Mesendoderm (in vitro differentiated cells): ENCODE measurements at regions not wholly inside any gene's neighbourhood (a gene's known extent, or its start where the extent isn't known, plus 50 kb on each side); places are given as distances from the start of the nearest gene placed in this dataset.
A peak's percentile ranks its signal among the peaks of the same experiment; 100 is the strongest.
"Not testable (repeated sequence)": the region's sequence is repeated elsewhere in the genome, so short reads cannot be mapped to it uniquely, and the experiment has no call there.

Source experiments
- DNase-seq: peaks from one replicate; pipeline ENCODE4 v3.0.0; 2013
- H2AK5ac ChIP-seq: 2 replicates; pipeline ENCODE4 v1.6.1; 2013; ENCODE audit warnings: low read length, inconsistent platforms
- H2BK120ac ChIP-seq: 2 replicates; pipeline ENCODE4 v1.6.1; 2013; ENCODE audit warnings: low read depth, mild to moderate bottlenecking, low read length, moderate library complexity, mixed read lengths
- H2BK15ac ChIP-seq: replicated peaks from 2 replicates; pipeline ENCODE4 v1.6.1; 2013; ENCODE audit warnings: low read depth, mild to moderate bottlenecking, moderate library complexity
- H2BK5ac ChIP-seq: 2 replicates; pipeline ENCODE4 v1.6.1; 2013; ENCODE audit warnings: low read length, inconsistent platforms
- H3K18ac ChIP-seq: 2 replicates; pipeline ENCODE4 v1.6.1; 2013; ENCODE audit warnings: mild to moderate bottlenecking, low read length, mixed read lengths
- H3K23ac ChIP-seq: one replicate; pipeline ENCODE4 v1.6.1; 2013; ENCODE audit warnings: low read length
- H3K27ac ChIP-seq: 2 replicates; pipeline ENCODE4 v1.5.1; 2013; ENCODE audit warnings: low read depth, mild to moderate bottlenecking, inconsistent platforms, low read length, moderate library complexity
- H3K27me3 ChIP-seq: 2 replicates; pipeline ENCODE4 v1.6.1; 2013; ENCODE audit warnings: low read length, control low read depth, mild to moderate bottlenecking, inconsistent platforms; ENCODE audit not compliant: insufficient read depth, poor library complexity
- H3K36me3 ChIP-seq: 2 replicates; pipeline ENCODE4 v1.6.1; 2013; ENCODE audit warnings: low read length, inconsistent platforms; ENCODE audit not compliant: control insufficient read depth, insufficient read depth
- H3K4ac ChIP-seq: one replicate; pipeline ENCODE4 v1.6.1; 2013; ENCODE audit warnings: low read depth, mild to moderate bottlenecking, low read length, moderate library complexity
- H3K4me1 ChIP-seq: 2 replicates; pipeline ENCODE4 v1.6.1; 2013; ENCODE audit warnings: low read depth, low read length, inconsistent platforms; ENCODE audit not compliant: control insufficient read depth
- H3K4me2 ChIP-seq: 2 replicates; pipeline ENCODE4 v1.6.1; 2013; ENCODE audit warnings: low read length
- H3K4me3 ChIP-seq: 2 replicates; pipeline ENCODE4 v1.5.1; 2013; ENCODE audit warnings: mild to moderate bottlenecking, low read length
- H3K56ac ChIP-seq: one replicate; pipeline ENCODE4 v1.6.1; 2013; ENCODE audit warnings: low read length
- H3K79me1 ChIP-seq: 2 replicates; pipeline ENCODE4 v1.6.1; 2013; ENCODE audit warnings: low read length, inconsistent platforms
- H3K79me2 ChIP-seq: 2 replicates; pipeline ENCODE4 v1.6.1; 2013; ENCODE audit warnings: mild to moderate bottlenecking, low read length; ENCODE audit not compliant: control insufficient read depth, insufficient read depth
- H3K9ac ChIP-seq: 2 replicates; pipeline ENCODE4 v1.6.1; 2013; ENCODE audit warnings: low read length, inconsistent platforms
- H4K5ac ChIP-seq: one replicate; pipeline ENCODE4 v1.6.1; 2013; ENCODE audit warnings: low read length
- H4K8ac ChIP-seq: one replicate; pipeline ENCODE4 v1.6.1; 2013; ENCODE audit warnings: low read depth, mild to moderate bottlenecking, control low read depth, low read length, moderate library complexity
- WGBS: extraction: QIAGEN DNeasy Blood & Tissue Kit; methylation state at CpG from one replicate; pipeline ENCODE4 v1.1.7; 2013; ENCODE audit warnings: low lambda C conversion rate, missing lambda C conversion rate; ENCODE audit not compliant: insufficient coverage; ENCODE audit errors: extremely low coverage; 5-methylcytosine and 5-hydroxymethylcytosine counted together

DNA sequence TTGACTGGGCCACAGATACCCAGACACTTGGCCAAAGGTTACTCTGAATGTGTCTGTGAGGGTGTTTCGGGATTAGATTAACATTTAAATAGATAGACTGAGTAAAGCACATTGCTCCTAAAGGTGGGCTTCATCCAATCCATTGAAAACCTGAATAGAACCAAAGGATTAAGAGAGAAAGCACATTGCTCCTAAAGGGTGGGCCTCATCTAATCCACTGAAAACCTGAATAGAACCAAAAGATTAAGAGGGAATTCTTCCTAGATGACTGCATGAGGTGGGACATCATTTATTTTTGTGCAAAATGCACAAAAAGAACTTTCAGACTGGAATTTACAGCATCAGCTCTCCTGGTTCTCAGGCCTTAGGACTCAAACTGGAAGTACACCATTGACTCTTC is 351.2 kb upstream of the PCDH10 start:
- Histone ChIP-seq H3K23ac (no peak overlapping the region), H3K4me3 (no peak overlapping the region), H2BK120ac (no peak overlapping the region), H3K4me1 (no peaks in the 10 kb centered on the region), H3K27ac (no peak overlapping the region), H3K36me3 (no peaks in the 10 kb centered on the region), H2AK5ac (no peak overlapping the region), H3K79me2 (no peaks in the 10 kb centered on the region), H3K9ac (no peak overlapping the region), H3K27me3 (no peaks in the 10 kb centered on the region), H4K8ac (no peak overlapping the region), H2BK15ac (no peak overlapping the region), H2BK5ac (no peak overlapping the region), H4K5ac (no peak overlapping the region), H3K4ac (no peak overlapping the region), H3K4me2 (no peak overlapping the region), H3K79me1 (no peaks in the 10 kb centered on the region), H3K18ac (no peak overlapping the region), H3K56ac (no peak overlapping the region)
- DNase-seq = no peak
- WGBS = no CpG with 5 or more reads among the region's 1 CpG

DNA sequence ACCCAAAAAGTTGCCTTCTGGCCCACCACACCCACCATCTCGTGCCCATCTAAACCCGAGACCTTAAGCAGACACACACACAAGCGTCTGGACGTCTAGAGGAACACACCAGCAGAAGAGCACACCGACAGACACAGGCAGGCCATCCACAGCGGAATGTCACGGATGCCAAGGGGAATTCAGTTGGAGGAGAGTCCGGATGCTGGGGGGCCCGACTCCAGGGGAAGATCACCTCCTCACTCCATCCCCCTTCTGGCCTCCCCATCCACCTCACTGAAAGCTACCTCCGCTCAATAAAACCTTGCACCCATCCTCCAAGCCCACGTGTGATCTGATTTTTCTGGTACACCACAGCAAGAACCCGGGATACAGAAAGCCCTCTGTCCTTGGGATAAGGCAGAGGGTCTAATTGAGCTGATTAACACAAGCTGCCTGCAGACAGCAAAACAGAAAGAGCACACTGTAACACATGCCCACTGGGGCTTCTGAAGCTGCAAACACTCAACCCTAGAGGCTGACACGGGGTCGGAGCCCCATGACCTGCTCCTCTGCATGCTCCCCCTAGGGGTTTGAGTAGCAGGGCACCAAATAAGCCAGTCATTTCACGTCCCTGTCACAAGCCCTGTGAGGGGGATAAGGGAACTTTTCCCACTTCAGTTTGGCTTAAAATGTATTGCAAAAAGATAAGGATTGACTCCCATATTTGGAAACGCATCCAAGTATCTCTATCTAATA is 339.6 kb upstream of the PCDH10 start:
- H3K4me3 ChIP-seq = no peak overlapping the region
- no peaks in the 10 kb centered on the region for H3K4me1 ChIP-seq
- H3K36me3 ChIP-seq = no peaks in the 10 kb centered on the region
- no peak overlapping the region for H3K27ac ChIP-seq
- H3K79me1 ChIP-seq = no peaks in the 10 kb centered on the region
- H3K27me3 ChIP-seq = no peaks in the 10 kb centered on the region
- H2BK120ac ChIP-seq = no peak overlapping the region
- H2BK5ac ChIP-seq = no peak overlapping the region
- no peak overlapping the region for H3K4me2 ChIP-seq
- no peak overlapping the region for H3K23ac ChIP-seq
- H2BK15ac ChIP-seq = no peak overlapping the region
- H3K79me2 ChIP-seq = no peaks in the 10 kb centered on the region
- DNase-seq = peak; percentile 77
- H4K8ac ChIP-seq = no peak overlapping the region
- no CpG with 5 or more reads among the region's 16 CpGs for WGBS
- H3K56ac ChIP-seq = no peak overlapping the region
- no peak overlapping the region for H3K4ac ChIP-seq
- no peak overlapping the region for H4K5ac ChIP-seq
- H2AK5ac ChIP-seq = no peak overlapping the region
- H3K9ac ChIP-seq = no peak overlapping the region
- no peak overlapping the region for H3K18ac ChIP-seq

GRCh38 chr4:132813061-132813460 is 336.0 kb upstream of the PCDH10 start:
- H3K4me3 ChIP-seq, H4K8ac ChIP-seq, H3K4me1 ChIP-seq, H3K18ac ChIP-seq, H3K23ac ChIP-seq, H3K79me2 ChIP-seq, H3K4ac ChIP-seq, H3K4me2 ChIP-seq, H3K56ac ChIP-seq, H2BK15ac ChIP-seq, H3K79me1 ChIP-seq, DNase-seq, H2BK120ac ChIP-seq, H3K36me3 ChIP-seq, H4K5ac ChIP-seq, H2AK5ac ChIP-seq, H3K9ac ChIP-seq, H3K27ac ChIP-seq, H3K27me3 ChIP-seq, H2BK5ac ChIP-seq: not testable (repeated sequence)
- no CpG with 5 or more reads among the region's 2 CpGs for WGBS

GRCh38 chr4:132818091-132818490 is 331.0 kb upstream of the PCDH10 start:
- WGBS = no CpG with 5 or more reads among the region's 15 CpGs
- H3K27me3 ChIP-seq = no peaks in the 10 kb centered on the region

DNA sequence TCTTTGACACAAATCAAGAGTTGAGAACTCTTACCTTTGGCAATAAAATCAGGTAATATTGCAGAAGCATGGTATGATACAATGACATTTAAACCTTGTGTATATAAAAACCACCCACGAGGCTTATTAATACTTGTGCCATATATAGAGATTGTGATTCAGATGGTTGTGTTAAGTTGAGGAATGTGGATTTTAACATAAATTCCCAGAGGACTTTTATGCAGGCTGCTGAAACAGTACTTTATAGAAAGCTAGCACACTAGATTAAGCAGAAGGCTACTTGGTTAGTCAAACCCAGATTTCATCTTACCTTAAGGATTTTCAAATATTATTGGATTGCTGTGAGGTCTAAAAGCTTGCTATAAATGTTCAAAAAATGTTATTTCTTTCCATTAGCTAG is 325.7 kb upstream of the PCDH10 start:
- H2BK5ac ChIP-seq = no peak overlapping the region
- no peak overlapping the region for H3K23ac ChIP-seq
- H3K27me3 ChIP-seq = no peaks in the 10 kb centered on the region
- no peaks in the 10 kb centered on the region for H3K79me1 ChIP-seq
- no peak for DNase-seq
- no peak overlapping the region for H2BK15ac ChIP-seq
- H4K8ac ChIP-seq = no peak overlapping the region
- no peak overlapping the region for H3K4me2 ChIP-seq
- H3K4ac ChIP-seq = no peak overlapping the region
- H3K18ac ChIP-seq = no peak overlapping the region
- H3K9ac ChIP-seq = no peak overlapping the region
- no peak overlapping the region for H3K4me3 ChIP-seq
- WGBS = no CpG with 5 or more reads among the region's 1 CpG
- H2AK5ac ChIP-seq = no peak overlapping the region
- no peak overlapping the region for H4K5ac ChIP-seq
- no peak overlapping the region for H3K27ac ChIP-seq
- no peak overlapping the region for H3K56ac ChIP-seq
- H3K4me1 ChIP-seq = no peaks in the 10 kb centered on the region
- no peaks in the 10 kb centered on the region for H3K79me2 ChIP-seq
- H2BK120ac ChIP-seq = no peak overlapping the region
- H3K36me3 ChIP-seq = no peaks in the 10 kb centered on the region

More at GRCh38 chr4:132818091-132818490, 331.0 kb upstream of the PCDH10 start:
- no peak overlapping the region for H3K4me3 ChIP-seq
- no peak overlapping the region for H4K8ac ChIP-seq
- peak overlapping the region; percentile 51 for H3K56ac ChIP-seq
- H4K5ac ChIP-seq = no peak overlapping the region
- peak; percentile 78 for DNase-seq
- H3K4me2 ChIP-seq = no peak overlapping the region
- H2BK120ac ChIP-seq = no peak overlapping the region
- no peak overlapping the region for H2BK5ac ChIP-seq
- H3K4ac ChIP-seq = no peak overlapping the region
- no peaks in the 10 kb centered on the region for H3K4me1 ChIP-seq
- H3K18ac ChIP-seq = no peak overlapping the region
- H3K9ac ChIP-seq = peak overlapping the region; percentile 25
- no peaks in the 10 kb centered on the region for H3K79me2 ChIP-seq
- no peak overlapping the region for H2AK5ac ChIP-seq
- no peaks in the 10 kb centered on the region for H3K79me1 ChIP-seq
- no peak overlapping the region for H3K27ac ChIP-seq
- H3K23ac ChIP-seq = no peak overlapping the region
- no peaks in the 10 kb centered on the region for H3K36me3 ChIP-seq
- H2BK15ac ChIP-seq = no peak overlapping the region

- no peak overlapping the region for H2BK5ac ChIP-seq
- H3K4me1 ChIP-seq = no peaks in the 10 kb centered on the region
- DNase-seq = no peak
- WGBS = 100% methylated on average over 1 of the region's 8 CpGs
- no peaks in the 10 kb centered on the region for H3K79me1 ChIP-seq
- no peak overlapping the region for H3K4ac ChIP-seq
- H3K4me3 ChIP-seq = no peak overlapping the region
- H3K79me2 ChIP-seq = no peaks in the 10 kb centered on the region
- no peak overlapping the region for H3K27ac ChIP-seq
- no peaks in the 10 kb centered on the region for H3K36me3 ChIP-seq
- no peak overlapping the region for H3K23ac ChIP-seq
- H2BK15ac ChIP-seq = no peak overlapping the region
- H2AK5ac ChIP-seq = no peak overlapping the region
- no peak overlapping the region for H2BK120ac ChIP-seq
- no peak overlapping the region for H3K4me2 ChIP-seq
- H3K27me3 ChIP-seq = no peaks in the 10 kb centered on the region
- H3K56ac ChIP-seq = no peak overlapping the region
- no peak overlapping the region for H4K8ac ChIP-seq
- H4K5ac ChIP-seq = no peak overlapping the region
- no peak overlapping the region for H3K9ac ChIP-seq
- H3K18ac ChIP-seq = no peak overlapping the region
Measured at GRCh38 chr4:132824761-132825160, 324.3 kb upstream of the PCDH10 start.
